Breast epithelium (tissue), 3 donors: ENCODE measurements at regions not wholly inside any gene's neighbourhood (a gene's known extent, or its start where the extent isn't known, plus 50 kb on each side); places are given as distances from the start of the nearest gene placed in this dataset.

Source experiments
- POLR2A ChIP-seq: fragments of 450-650 bp; IDR thresholded peaks from one replicate; pipeline ENCODE4 v1.6.1; 2016; ENCODE audit warnings: antibody characterized with exemption, mild to moderate bottlenecking, moderate library complexity
- TF ChIP-seq, protein P1 (sequence below), 3 donors: fragments of 450-650 bp; IDR thresholded peaks; one replicate each; pipeline ENCODE4 v1.5.1; 2016 to 2017; ENCODE audit warnings: antibody characterized with exemption in 3 of 3, mild to moderate bottlenecking in 3 of 3, moderate library complexity in 3 of 3

DNA sequence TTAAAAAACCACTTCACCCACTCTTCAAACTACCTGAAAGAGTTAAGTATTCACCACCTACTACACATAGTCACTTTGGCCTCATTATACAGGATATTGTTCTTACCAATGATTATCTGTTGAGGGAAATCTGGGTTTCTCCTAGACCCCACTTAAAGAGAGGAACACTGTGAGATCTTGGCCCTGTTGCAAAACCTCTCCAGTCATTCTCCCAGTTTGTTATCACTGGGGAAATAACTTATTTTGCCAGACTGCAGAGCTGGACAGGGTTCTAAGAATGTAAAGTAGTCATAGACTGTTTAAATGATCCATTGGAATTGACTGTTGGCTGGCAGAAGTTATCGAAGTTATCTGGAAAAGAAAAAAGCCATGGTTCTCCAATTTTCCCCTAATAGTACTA lies 143.8 kb downstream of the HGF start:
- TF ChIP-seq, protein P1, sequence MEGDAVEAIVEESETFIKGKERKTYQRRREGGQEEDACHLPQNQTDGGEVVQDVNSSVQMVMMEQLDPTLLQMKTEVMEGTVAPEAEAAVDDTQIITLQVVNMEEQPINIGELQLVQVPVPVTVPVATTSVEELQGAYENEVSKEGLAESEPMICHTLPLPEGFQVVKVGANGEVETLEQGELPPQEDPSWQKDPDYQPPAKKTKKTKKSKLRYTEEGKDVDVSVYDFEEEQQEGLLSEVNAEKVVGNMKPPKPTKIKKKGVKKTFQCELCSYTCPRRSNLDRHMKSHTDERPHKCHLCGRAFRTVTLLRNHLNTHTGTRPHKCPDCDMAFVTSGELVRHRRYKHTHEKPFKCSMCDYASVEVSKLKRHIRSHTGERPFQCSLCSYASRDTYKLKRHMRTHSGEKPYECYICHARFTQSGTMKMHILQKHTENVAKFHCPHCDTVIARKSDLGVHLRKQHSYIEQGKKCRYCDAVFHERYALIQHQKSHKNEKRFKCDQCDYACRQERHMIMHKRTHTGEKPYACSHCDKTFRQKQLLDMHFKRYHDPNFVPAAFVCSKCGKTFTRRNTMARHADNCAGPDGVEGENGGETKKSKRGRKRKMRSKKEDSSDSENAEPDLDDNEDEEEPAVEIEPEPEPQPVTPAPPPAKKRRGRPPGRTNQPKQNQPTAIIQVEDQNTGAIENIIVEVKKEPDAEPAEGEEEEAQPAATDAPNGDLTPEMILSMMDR (IDR thresholded peaks at IDR 0.05): no peak
- TF ChIP-seq POLR2A: no peak
